Hypothalamus (tissue), 51 donors: ENCODE measurements at regions not wholly inside any gene's neighbourhood (a gene's known extent, or its start where the extent isn't known, plus 50 kb on each side); places are given as distances from the start of the nearest gene placed in this dataset.
"Not testable (repeated sequence)": the region's sequence is repeated elsewhere in the genome, so short reads cannot be mapped to it uniquely, and the experiment has no call there.

Experiments
- DNase-seq, 51 donors: peaks; one replicate each; lab custom pipeline; 2025; lab: John Stamatoyannopoulos, UW

DNA sequence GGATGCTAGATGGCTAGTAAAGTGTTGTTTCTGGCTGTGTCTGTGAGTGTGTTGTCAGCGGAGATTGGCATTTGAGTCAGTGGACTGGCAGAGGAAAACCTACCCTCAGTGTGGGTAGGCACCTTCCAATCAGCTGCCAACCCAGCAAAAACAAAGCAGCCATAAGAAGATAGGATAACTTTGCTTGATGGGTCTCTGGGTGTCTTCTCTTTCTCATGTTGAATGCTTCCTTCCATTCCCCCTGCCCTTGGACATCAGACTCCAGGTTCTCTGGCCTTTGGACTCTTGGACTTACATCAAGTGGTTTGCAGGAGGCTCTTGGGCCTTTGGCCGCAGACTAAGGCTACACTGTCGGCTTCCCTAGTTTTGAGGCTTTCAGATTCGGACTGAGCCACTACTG is 429.0 kb upstream of the ZNF804A start:
- DNase-seq = no peak

DNA sequence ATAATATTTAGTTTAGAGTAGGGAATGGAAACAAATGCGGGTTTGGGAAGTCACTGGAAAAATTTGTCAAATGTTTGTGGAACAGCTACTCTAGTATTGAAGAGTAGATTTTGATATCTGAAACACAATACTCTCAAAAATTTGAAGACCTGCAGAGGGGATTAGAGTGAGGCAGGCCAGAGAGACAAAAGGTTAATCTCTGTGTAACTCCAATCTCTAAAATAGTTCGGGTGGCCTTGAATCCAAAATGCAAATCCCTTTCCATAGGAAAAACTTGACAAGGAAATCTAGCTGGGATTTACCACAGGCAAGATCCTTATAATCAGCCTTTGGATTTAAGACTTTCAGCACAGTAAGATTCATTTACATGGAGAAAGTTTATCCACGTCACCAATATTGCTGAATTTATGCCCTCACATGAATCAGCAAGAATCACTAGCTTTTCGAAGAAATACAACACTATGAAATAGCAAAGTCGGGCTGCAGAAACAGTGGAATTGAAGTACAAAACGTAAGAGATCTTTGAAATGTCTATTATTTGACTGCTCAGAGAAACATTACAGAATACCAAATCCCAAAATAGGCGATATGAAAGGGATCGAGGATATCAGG is 423.7 kb upstream of the ZNF804A start:
- DNase-seq = no peak

DNA sequence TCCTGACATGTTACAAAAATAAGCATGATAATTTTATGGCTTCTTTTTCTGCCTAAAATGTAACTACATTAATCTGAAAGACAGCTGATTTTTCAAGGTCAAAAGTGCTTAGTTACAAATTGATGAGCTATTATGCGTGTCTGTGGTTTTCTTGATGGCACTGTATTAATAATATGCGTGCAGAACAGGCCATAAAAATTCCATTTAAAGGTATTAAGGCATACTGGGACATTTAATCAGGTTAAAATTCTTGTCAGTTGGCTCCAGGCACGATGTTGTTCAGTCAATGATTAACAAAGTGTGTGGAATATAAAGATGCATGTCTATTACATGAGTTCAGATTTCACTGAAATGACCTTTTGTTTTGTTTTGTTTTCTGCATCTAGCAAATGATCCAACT is 420.1 kb upstream of the ZNF804A start:
- no peak for DNase-seq

DNA sequence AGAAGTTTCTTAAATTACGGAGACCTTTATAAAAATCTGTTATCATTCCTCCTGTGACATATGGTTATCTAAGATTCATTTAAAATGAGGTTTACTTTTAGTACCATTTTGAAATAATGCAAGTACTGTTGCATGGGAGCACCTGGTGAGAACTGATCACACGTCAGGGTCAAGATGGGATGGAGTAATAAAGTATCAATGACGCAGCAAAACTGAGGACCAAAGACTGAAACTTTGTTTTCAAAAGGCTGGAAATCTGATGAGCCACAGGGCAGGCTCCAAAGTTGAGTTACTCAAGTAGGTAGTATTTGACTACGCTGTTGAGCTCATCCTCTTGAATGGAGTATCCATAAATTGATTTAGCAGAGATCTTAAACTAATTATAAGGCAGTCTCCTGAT is 411.9 kb upstream of the ZNF804A start:
- DNase-seq = no peak

DNA sequence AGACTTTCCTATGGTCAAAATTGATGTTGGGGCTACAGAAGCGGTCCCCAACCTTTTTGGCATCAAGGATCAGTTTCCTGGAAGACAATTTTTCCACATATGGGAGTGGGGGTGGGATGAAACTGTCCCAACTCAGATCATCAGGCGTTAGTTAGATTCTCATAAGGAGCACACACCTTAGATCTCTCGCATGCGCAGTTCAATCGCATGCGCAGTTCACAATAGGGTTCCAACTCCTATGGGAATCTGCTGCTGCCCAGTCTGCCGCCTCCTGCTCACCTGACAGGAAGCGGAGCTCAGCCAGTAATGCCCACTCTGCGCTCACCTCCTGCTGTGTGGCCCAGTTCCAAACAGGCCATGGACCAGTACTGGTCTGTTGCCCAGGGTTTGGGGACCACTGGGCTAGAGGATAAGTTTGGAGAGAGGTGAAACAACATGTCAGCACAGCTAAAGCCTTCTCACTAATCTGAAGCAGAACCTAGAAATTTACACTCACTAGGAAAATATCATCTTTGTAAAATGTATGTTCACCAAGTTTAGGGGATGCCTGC is 410.8 kb upstream of the ZNF804A start:
- DNase-seq = no peak

DNA sequence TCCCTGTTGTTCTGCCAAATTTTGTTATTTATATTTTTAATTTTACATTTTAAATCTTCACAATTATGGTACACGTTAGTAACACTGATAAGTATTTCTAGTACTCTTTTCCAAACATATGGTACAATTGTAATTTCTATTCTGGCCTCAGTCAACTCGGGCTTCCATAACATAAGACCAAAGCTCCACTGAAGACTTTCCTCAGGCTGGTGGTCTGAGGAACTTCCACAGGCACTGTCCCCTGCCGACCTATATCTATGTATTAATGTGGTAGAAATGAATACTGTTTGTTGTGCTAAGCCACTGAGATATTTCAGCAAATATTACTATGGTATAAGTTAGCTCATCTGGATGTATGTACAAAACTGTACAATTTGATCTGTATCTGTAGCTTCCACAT is 407.6 kb upstream of the ZNF804A start:
- no peak for DNase-seq

DNA sequence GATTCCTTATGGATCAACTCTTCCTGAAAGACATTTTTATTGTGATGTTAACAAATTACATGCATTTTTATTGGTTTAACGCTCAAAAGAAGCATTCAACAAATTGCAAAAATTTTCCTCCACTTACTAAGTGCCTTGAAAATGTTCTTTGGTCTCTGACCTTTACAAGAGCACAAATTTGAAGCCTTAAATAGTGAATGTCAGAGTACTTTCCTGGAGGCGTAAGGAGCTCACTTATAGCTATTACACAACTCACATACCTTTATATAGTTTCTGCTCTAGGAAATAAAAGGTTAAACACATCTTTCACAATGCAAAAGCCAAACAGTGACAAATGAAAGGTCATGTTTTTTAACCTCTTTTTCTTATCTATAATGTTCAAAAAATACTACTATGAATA is 405.7 kb upstream of the ZNF804A start:
- no peak for DNase-seq

DNA sequence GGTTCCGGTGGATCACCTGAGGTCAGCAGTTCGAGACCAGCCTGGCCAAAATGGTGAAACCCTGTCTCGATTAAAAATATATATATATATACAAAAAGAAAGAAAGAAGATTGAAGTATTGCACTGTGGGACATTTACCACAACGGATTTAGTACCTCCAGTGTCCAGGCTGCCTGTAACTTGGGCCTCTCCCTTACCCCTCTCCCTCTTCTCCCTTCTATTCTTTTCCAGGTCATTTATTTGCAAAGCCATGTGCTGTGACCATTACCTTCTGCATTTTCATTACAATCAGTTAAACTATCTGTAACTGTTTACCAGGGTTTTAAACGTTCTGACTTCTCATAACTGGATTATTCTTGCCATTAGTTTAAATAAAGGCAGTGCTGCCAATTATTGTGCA is 400.9 kb upstream of the ZNF804A start:
- DNase-seq = no peak

DNA sequence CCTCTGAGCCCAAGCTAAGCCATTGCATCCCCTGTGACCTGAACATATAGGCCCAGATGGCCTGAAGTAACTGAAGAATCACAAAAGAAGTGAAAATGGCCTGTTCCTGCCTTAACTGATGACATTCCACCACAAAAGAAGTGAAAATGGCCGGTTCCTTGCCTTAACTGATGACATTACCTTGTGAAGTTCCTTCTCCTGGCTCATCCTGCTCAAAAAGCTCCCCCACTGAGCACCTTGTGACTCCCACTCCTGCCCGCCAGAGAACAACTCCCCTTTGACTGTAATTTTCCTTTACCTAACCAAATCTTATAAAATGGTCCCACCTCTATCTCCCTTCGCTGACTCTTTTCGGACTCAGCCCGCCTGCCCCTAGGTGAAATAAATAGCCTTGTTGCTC is 399.5 kb upstream of the ZNF804A start:
- not testable (repeated sequence) for DNase-seq

DNA sequence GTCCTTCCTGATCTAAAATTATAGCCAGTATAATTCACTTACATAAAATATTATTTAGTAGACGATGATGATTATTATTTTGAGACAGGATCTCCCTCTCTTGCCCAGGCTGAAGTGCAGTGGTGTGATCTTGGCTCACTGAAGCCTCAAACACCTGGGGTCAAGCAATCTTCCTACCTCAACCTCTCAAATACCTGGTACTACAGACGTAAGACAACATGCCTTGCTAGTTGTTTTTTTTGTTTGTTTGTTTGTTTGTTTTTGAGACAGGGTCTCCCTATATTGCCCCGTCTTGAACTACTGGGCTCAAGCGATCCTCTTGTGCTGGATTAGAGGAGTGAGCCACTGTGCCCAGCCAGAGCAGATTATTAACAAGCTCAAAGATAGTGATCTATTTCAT is 399.1 kb upstream of the ZNF804A start:
- no peak for DNase-seq

DNA sequence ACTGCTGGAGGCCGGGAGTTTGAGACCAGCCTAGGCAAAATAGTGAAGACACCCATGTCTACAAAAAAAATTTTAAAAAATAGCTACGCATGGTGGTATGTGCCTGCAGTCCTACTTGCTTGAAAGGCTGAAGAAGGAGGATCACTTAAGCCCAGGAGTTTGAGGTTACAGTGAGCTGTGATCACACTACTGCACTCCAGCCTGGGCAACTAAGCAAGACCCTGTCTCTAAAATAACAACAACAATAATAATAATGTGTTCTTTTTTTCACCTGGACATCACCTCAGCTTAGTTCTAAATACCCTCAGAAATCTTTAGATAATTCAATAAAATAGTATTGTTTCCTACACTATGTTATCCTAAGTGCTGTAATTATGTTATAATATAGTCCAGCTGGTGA is 397.1 kb upstream of the ZNF804A start:
- DNase-seq = no peak

DNA sequence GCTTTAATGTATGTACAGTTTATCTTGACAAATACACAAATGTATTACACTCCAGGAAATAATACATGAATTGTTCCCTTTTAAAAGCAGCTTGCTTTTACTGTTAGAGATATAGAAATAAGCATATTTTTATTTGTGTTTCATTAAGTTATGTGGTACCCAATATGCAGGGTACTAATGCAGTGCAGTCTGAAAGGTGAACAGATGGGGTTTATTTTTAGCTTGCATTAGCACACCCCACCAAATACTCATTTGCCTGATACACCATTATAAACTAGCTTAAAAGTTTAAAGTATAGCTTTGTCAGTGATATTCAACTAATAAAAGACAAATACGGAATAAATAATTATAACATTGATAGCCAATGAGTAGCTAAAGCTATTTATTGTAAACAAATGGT is 394.7 kb upstream of the ZNF804A start:
- DNase-seq = no peak

DNA sequence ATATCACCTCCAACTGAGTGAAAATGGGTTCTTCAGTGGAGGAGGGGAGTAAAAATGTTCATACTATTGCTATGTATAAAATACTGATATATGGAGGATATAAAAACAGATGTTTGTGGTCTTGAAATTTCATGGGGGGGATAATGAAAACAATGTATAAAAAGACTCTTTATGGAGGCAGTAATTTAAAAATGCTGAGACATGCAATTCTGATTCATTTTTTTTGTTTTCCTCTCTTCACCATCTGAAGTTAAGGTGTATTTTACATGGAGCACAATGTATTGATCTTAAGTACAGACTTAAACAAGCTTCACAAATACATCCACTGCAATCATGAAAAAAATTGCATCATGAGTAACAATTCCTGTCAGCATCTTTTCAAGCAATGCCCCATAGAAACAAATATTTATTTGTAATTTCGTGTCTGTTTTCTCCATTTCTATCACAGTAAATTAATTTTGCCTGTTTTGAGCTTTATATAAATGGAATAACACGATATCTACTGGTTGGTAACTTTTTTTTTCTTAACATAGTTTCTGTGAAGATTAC is 393.2 kb upstream of the ZNF804A start:
- DNase-seq = no peak

DNA sequence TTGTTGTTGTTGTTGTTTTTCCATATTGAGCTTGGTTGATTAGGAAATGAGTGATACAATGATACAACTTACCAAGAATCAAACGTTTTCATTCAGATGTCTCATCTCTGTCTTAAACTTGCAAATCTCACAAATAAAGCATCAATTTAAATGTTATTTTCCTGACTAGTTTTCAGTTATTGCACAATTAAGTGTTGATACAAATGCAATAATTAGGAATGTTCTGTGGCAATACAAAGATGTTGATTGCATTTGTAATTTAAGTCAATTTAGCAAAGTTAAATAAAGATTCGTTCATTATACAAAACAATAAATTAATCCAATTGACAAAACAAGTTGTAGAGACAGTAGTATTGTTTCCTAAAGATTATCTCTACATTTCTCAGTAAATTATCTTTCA is 392.3 kb upstream of the ZNF804A start:
- no peak for DNase-seq

DNA sequence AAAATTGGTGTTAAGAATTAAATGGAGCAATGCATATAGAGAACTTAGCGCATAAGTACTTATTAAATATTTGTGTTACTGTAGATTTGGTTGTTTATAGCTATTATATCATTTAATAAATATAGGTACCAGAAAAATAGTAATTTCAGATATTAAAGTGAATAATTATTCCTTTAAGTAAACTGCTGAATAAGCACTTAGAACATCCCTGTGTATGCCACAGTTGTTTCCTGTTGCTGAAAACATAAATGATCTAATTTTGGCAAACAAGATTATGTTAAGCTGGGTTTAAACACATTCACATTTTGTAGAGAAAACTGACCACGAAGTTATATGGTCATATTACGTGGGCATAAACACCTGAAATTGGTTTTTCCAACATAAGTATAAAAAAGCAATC is 388.0 kb upstream of the ZNF804A start:
- DNase-seq = no peak

DNA sequence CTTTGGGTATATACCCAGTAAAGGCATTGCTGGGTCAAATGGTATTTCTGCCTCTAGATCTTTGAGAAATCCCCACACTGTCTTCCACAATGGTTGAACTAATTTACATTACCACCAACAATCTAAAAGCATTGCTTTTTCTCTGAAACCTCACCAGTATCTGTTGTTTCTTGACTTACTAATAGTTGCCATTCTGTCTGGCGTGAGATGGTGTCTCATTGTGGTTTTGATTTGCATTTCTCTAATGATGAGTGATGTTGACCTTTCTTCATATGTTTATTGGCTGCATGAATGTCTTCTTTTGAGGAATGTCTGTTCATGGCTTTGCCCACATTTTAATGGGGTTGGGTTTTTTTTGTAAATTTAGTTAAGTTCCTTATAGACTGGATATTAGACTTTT is 382.6 kb upstream of the ZNF804A start:
- no peak for DNase-seq

DNA sequence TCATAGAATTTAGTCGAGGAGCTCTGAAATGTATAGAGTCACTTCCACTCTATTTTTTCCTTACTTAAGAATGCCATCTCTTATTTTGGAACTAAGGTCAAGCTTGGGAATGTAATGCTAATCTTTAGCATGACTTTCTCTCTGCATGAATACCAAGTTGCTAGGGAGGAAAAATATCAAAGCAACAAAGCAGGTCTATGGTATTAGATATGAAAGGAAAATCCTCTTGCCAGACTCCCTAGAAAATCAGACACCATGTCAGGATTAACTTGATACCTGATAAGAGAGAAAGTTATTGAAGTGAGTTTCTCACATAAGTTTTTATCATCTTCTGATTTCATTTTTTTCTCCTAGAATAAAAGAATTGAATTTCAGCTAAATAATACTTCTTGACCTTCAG is 341.7 kb upstream of the ZNF804A start:
- DNase-seq = no peak

DNA sequence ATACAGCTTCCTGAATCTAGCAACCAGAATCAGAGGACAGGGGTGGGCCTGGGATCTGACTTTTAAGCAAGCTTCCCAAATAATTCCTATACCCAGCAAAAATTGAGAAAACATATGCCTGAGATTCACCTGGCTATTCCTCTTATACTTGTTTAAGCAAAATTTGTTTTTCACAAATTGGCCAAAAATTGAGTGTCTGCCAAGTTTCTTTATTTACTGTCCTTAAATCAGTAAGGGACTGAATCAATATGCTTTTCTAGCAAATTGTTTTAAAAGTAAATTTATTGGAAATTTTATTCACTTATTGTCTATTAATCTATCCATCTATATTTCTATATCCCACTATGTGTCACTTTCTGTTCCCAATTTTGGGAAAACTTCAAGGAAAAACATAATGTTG is 337.0 kb upstream of the ZNF804A start:
- no peak for DNase-seq

DNA sequence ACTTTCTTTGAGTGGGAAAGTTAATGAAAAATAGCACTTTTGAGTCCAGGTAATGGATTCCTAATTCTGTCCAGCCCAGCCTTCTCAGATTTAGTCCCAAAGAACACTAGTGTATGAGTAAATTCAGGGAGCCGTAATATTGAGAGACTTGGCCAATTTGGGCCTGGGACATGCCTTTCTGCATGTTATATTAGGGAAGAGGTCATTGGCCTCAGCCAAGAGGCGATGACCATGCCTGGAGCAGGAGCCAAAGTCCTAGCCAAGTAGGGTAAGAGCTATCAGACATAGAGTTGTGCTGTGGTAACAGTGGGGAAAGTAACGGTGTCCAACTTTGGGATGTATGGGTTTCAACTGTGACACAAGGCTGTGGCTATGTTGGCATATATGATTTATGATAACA is 336.5 kb upstream of the ZNF804A start:
- no peak for DNase-seq

DNA sequence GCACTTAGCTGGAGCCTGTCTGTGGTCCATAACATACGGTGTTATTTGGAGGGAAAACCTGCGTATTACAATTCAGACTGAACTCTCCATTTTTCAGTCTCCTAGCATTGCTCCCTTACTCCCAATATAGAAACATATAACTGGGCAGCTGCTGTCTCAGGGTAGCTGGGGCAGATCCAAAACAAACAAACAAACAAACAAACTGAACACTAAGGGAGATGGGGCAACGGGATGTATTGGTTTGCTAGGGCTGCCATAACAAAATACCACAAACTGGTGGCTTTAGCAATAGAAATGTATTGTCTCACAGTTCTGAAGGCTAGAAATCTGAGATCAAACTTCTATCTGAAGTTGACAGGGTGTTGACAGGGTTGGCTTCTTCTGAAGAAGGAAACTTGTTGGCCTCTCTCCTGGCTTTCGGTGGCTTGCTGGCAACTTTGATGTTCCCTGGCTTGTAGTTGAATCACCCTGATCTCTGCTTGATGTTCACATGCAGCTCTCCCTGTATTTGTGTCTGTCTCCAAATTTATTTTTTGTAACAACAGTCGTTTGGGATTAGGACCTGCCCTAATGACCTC is 329.3 kb upstream of the ZNF804A start:
- no peak for DNase-seq

DNA sequence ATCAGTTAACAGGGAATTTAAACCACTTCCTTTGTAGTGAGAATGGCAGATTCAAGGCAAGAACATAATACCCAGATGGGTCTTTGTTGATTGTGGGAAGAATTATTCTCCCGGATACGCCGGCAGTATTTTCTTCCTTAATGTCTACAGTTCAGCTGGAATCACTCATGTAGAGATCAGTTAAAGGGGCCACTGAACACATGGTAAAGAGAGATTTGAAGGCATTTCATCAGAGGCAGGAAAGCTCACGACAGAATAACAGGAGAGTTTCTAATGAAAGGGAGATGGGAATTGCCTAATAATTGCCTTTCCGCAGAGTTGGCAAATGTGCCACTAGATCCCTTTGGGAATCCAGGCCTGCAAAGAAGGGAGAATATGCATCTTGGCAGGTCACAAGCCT is 327.7 kb upstream of the ZNF804A start:
- no peak for DNase-seq

DNA sequence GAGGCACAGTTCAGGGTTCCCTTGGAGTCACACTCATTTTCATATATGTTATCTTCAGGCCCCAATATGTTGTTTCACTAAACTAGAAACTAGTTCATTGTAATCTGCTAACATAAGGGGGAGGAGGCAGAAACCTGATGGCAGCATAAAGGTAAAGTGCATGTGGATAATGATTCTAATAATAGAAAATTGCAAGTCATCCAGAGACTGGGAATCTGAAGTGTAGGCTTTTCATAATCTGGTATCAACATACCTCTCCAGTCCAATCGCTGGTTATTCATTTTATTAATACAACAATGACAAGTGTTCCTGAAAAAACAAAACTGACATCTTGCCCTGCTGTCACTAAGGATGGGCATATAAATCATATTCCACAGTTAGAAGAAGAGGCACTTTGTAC is 326.3 kb upstream of the ZNF804A start:
- DNase-seq = no peak

DNA sequence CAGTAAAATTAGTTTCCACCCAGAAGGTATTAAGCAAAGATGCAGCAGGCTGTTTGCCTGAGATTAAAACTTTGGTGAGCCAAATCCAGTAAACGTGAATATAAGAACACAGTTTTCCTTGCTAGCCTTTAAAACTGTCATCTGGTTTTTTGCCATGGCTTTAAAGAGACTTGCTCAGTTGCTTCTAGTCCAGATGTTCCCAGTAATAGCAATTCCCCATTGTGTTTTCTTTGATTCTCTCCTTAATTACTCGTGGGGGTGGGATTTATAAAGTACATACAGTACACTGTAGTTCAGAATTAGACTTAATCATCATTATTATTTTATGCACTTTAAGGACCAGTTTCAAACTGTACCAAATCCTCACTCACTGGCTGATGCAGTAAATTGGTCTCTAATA is 303.5 kb upstream of the ZNF804A start:
- DNase-seq = no peak
